GM20000 (cell line): ENCODE measurements at regions not wholly inside any gene's neighbourhood (a gene's known extent, or its start where the extent isn't known, plus 50 kb on each side); places are given as distances from the start of the nearest gene placed in this dataset.
"Not testable (repeated sequence)": the region's sequence is repeated elsewhere in the genome, so short reads cannot be mapped to it uniquely, and the experiment has no call there.

Experiments
- DNase-seq: peaks from one replicate; pipeline ENCODE4 v3.0.0; 2012; ENCODE audit warnings: low spot score
- CTCF ChIP-seq: IDR thresholded peaks from 2 replicates; pipeline ENCODE4 v1.5.1; 2012; ENCODE audit warnings: mild to moderate bottlenecking, control low read depth; ENCODE audit errors: extremely low read depth, missing control alignments

- TF ChIP-seq CTCF, result no peak
- DNase-seq, result no peak
Observed at GRCh38 chr6:10175362-10175761, 239.5 kb downstream of the TFAP2A start.

GRCh38 chr6:10174761-10175160 lies 240.1 kb downstream of the TFAP2A start:
- DNase-seq, result no peak
- no peak for TF ChIP-seq CTCF

GRCh38 chr6:10174056-10174455 lies 240.8 kb downstream of the TFAP2A start:
- no peak for DNase-seq
- TF ChIP-seq CTCF, result no peak

- DNase-seq, result not testable (repeated sequence)
Observed at GRCh38 chr6:10171706-10172105, 243.2 kb downstream of the TFAP2A start.

- TF ChIP-seq CTCF, result no peak
- DNase-seq, result no peak
Observed at GRCh38 chr6:10170816-10171215, 244.1 kb downstream of the TFAP2A start.

GRCh38 chr6:10166031-10166430 lies 248.8 kb downstream of the TFAP2A start:
- TF ChIP-seq CTCF, result no peak
- DNase-seq, result no peak

GRCh38 chr6:10163203-10163962 lies 251.5 kb downstream of the TFAP2A start:
- no peak for DNase-seq
- no peak for TF ChIP-seq CTCF

GRCh38 chr6:10156875-10157274 lies 258.0 kb downstream of the TFAP2A start:
- TF ChIP-seq CTCF, result no peak
- no peak for DNase-seq
